ENCODE measurements at regions not wholly inside any gene's neighbourhood (a gene's known extent, or its start where the extent isn't known, plus 50 kb on each side); places are given as distances from the start of the nearest gene placed in this dataset.

DNA sequence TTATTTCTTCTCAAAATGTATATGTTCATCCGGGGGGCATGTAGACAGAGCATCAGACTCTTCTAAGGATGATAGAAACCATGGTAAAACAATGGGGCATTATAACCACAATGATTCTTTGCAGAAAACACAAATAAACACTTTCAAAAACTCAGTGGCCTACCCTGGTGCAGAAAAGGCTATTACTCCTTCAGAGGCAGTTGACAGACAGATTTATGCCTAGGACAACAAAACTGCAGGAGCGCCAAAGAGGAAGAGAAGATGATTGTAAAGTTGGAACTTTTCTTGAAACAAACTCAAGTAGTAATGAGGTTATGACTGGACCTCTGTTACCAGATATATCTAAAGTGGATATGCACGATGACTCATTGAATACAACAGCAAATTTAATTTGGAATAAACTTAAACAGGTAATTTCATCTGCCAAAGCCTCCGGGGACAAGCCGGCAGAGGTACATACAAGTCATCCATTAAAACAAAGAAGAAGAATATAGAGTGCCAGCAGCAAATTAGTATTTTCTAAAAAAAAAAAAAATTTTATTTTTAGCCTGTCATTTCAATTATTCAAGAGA lies 1068.4 kb upstream of the INTU start:
- no peak overlapping the region for H3K27ac ChIP-seq (ENCODE audit: low read length)
- no peaks in the 10 kb centered on the region for H3K36me3 ChIP-seq (replicated peaks; ENCODE audit: insufficient read depth, low read length)
- H4K20me1 ChIP-seq (ENCODE audit: insufficient read depth, low read length) = no peaks in the 10 kb centered on the region
- H3K27me3 ChIP-seq (replicated peaks; ENCODE audit: insufficient read depth, low read length) = no peaks in the 10 kb centered on the region
- no peak overlapping the region for H3K4me3 ChIP-seq (ENCODE audit: low read length)
- no peaks in the 10 kb centered on the region for H3K4me1 ChIP-seq (ENCODE audit: low read length)
- H3K79me2 ChIP-seq (ENCODE audit: low read length) = no peaks in the 10 kb centered on the region
- DNase-seq = no peak
- no peaks in the 10 kb centered on the region for H3K9me3 ChIP-seq (replicated peaks; ENCODE audit: insufficient read depth, low read length)
- no peak overlapping the region for H2AFZ ChIP-seq (ENCODE audit: low read length)
- H3K9ac ChIP-seq (ENCODE audit: low read length) = no peak overlapping the region
- no peak overlapping the region for H3K4me2 ChIP-seq (ENCODE audit: low read depth, low read length)
- no peaks in the 10 kb centered on the region for H3K9me2 ChIP-seq (replicated peaks; ENCODE audit: insufficient read depth, low read length)
- no peaks in the 10 kb centered on the region for H3F3A ChIP-seq (ENCODE audit: insufficient read depth, low read length)
- no peak for TF ChIP-seq EZH2 (optimal IDR thresholded peaks at IDR 0.05; ENCODE audit: low read depth, low read length)
- no peak for TF ChIP-seq EZH2phosphoT487 (IDR thresholded peaks at IDR 0.05; ENCODE audit: low read length)
- TF ChIP-seq, protein P1, sequence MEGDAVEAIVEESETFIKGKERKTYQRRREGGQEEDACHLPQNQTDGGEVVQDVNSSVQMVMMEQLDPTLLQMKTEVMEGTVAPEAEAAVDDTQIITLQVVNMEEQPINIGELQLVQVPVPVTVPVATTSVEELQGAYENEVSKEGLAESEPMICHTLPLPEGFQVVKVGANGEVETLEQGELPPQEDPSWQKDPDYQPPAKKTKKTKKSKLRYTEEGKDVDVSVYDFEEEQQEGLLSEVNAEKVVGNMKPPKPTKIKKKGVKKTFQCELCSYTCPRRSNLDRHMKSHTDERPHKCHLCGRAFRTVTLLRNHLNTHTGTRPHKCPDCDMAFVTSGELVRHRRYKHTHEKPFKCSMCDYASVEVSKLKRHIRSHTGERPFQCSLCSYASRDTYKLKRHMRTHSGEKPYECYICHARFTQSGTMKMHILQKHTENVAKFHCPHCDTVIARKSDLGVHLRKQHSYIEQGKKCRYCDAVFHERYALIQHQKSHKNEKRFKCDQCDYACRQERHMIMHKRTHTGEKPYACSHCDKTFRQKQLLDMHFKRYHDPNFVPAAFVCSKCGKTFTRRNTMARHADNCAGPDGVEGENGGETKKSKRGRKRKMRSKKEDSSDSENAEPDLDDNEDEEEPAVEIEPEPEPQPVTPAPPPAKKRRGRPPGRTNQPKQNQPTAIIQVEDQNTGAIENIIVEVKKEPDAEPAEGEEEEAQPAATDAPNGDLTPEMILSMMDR (IDR thresholded peaks at IDR 0.05; ENCODE audit: low read length) = no peak

DNA sequence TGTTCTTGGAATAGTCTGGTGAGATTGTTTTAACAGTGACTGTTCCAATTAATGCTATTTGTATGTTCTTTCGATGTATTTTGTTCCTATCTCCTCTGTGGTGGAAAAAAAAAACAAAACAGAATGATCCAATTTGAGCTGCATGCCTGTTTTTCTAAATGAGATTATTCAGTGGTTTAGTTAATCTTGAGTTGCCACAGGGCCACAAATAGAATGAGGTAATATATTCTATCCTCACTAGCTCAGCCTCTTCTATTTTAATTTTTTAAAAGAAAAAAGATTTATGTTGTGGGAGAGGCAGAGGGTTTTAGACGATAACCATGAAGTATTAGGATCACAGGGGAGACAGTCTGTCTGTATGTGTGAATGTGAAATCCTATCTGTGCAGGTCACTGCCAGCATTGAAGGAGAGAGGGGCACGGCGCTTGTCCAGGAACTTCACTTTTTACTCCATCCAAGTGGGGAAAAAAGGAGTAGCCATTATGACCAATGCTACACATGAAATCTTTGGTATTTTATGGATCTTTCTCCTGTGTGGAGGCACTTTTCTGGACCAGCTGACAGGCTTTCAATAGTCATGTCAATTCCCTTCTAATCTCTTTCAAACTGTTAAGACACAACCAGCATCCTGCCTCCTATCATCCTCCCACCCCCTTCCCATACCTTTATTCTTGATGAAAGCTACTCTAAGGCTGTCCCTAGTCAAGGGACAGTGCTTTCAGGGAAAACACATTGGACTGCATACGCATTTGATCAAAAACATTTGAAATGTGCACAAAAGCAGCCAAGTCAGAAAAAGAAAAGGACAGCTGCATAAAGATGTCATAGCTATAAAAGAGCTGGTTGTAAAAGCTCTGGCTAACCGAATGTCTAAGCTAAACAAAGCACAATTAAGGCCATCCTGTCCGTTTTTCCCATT lies 1063.8 kb upstream of the INTU start:
- H3K36me3 ChIP-seq (replicated peaks; ENCODE audit: insufficient read depth, low read length) = no peaks in the 10 kb centered on the region
- H3F3A ChIP-seq (ENCODE audit: insufficient read depth, low read length) = no peaks in the 10 kb centered on the region
- no peaks in the 10 kb centered on the region for H3K79me2 ChIP-seq (ENCODE audit: low read length)
- H3K4me3 ChIP-seq (ENCODE audit: low read length) = no peak overlapping the region
- H3K9me3 ChIP-seq (replicated peaks; ENCODE audit: insufficient read depth, low read length) = no peaks in the 10 kb centered on the region
- H3K4me2 ChIP-seq (ENCODE audit: low read depth, low read length) = no peak overlapping the region
- no peaks in the 10 kb centered on the region for H3K9me2 ChIP-seq (replicated peaks; ENCODE audit: insufficient read depth, low read length)
- H2AFZ ChIP-seq (ENCODE audit: low read length) = no peak overlapping the region
- H3K27me3 ChIP-seq (replicated peaks; ENCODE audit: insufficient read depth, low read length) = no peaks in the 10 kb centered on the region
- TF ChIP-seq EZH2 (optimal IDR thresholded peaks at IDR 0.05; ENCODE audit: low read depth, low read length) (no peak), EZH2phosphoT487 (IDR thresholded peaks at IDR 0.05; ENCODE audit: low read length) (no peak)
- TF ChIP-seq, protein P1 (IDR thresholded peaks at IDR 0.05; ENCODE audit: low read length) = no peak
- no peaks in the 10 kb centered on the region for H4K20me1 ChIP-seq (ENCODE audit: insufficient read depth, low read length)
- no peak overlapping the region for H3K27ac ChIP-seq (ENCODE audit: low read length)
- no peak for DNase-seq
- no peak overlapping the region for H3K9ac ChIP-seq (ENCODE audit: low read length)
- no peaks in the 10 kb centered on the region for H3K4me1 ChIP-seq (ENCODE audit: low read length)

DNA sequence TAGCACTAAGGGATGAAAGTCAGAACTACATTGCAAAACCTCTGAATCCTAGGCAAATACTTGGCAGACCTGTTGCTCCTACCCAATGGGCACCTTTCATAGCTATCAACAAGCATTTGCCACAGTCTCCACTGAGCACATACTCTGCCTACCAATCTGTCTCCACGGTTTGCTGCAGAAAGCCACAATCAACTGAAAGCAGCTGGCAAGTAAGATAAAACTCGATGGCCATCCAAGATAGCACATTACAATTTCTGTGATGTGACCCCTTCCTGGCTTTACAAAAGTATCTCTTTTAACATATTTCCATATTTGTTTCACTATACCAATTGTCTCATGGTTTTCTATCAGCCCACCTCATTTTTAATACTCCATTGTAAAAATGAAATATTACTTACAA lies 1060.5 kb upstream of the INTU start:
- TF ChIP-seq EZH2 (optimal IDR thresholded peaks at IDR 0.05; ENCODE audit: low read depth, low read length) = no peak
- TF ChIP-seq, protein P1 (IDR thresholded peaks at IDR 0.05; ENCODE audit: low read length) = no peak
- no peak for TF ChIP-seq EZH2phosphoT487 (IDR thresholded peaks at IDR 0.05; ENCODE audit: low read length)
- H3K27ac ChIP-seq (ENCODE audit: low read length) = no peak overlapping the region
- H3K4me2 ChIP-seq (ENCODE audit: low read depth, low read length) = no peak overlapping the region
- H3F3A ChIP-seq (ENCODE audit: insufficient read depth, low read length) = no peaks in the 10 kb centered on the region
- H2AFZ ChIP-seq (ENCODE audit: low read length) = no peak overlapping the region
- H4K20me1 ChIP-seq (ENCODE audit: insufficient read depth, low read length) = no peaks in the 10 kb centered on the region
- no peak overlapping the region for H3K9ac ChIP-seq (ENCODE audit: low read length)
- H3K36me3 ChIP-seq (replicated peaks; ENCODE audit: insufficient read depth, low read length) = no peaks in the 10 kb centered on the region
- H3K4me1 ChIP-seq (ENCODE audit: low read length) = peaks cover 6% of the 10 kb centered on the region; the same call in 1 of the 2 replicates
- no peaks in the 10 kb centered on the region for H3K9me2 ChIP-seq (replicated peaks; ENCODE audit: insufficient read depth, low read length)
- H3K9me3 ChIP-seq (replicated peaks; ENCODE audit: insufficient read depth, low read length) = no peaks in the 10 kb centered on the region
- no peaks in the 10 kb centered on the region for H3K27me3 ChIP-seq (replicated peaks; ENCODE audit: insufficient read depth, low read length)
- no peak for DNase-seq
- no peaks in the 10 kb centered on the region for H3K79me2 ChIP-seq (ENCODE audit: low read length)
- H3K4me3 ChIP-seq (ENCODE audit: low read length) = no peak overlapping the region
